HepG2 (cell line): ENCODE measurements at regions not wholly inside any gene's neighbourhood (a gene's known extent, or its start where the extent isn't known, plus 50 kb on each side); places are given as distances from the start of the nearest gene placed in this dataset.

Source experiments
- POGK ChIP-seq: sonication (generic); formaldehyde crosslinking; conservative IDR thresholded peaks from 2 replicates; pipeline ENCODE4 v1.8.0; 2022; ENCODE audit warnings: mild to moderate bottlenecking, moderate library complexity, missing genetic modification reagents
- ZC3H13 ChIP-seq: sonication (generic); formaldehyde crosslinking; IDR thresholded peaks from 2 replicates; pipeline ENCODE4 v1.8.1; 2023; ENCODE audit warnings: mild to moderate bottlenecking, missing genetic modification reagents, moderate library complexity
- ZNF597 ChIP-seq: sonication (generic); formaldehyde crosslinking; IDR thresholded peaks from 2 replicates; pipeline ENCODE4 v1.5.0; 2020; ENCODE audit warnings: missing genetic modification reagents
- ZNF839 ChIP-seq: sonication (generic); formaldehyde crosslinking; IDR thresholded peaks from 2 replicates; pipeline ENCODE4 v1.4.0; 2020; ENCODE audit warnings: missing genetic modification reagents, mild to moderate bottlenecking, borderline replicate concordance
- TF ChIP-seq, protein P1 (sequence below): sonication (generic); formaldehyde crosslinking; IDR thresholded peaks from one replicate; pipeline ENCODE4 v1.5.1; 2020; ENCODE audit warnings: mild to moderate bottlenecking, missing genetic modification reagents; ENCODE audit errors: not compliant biosample characterization

- TF ChIP-seq, protein P1, sequence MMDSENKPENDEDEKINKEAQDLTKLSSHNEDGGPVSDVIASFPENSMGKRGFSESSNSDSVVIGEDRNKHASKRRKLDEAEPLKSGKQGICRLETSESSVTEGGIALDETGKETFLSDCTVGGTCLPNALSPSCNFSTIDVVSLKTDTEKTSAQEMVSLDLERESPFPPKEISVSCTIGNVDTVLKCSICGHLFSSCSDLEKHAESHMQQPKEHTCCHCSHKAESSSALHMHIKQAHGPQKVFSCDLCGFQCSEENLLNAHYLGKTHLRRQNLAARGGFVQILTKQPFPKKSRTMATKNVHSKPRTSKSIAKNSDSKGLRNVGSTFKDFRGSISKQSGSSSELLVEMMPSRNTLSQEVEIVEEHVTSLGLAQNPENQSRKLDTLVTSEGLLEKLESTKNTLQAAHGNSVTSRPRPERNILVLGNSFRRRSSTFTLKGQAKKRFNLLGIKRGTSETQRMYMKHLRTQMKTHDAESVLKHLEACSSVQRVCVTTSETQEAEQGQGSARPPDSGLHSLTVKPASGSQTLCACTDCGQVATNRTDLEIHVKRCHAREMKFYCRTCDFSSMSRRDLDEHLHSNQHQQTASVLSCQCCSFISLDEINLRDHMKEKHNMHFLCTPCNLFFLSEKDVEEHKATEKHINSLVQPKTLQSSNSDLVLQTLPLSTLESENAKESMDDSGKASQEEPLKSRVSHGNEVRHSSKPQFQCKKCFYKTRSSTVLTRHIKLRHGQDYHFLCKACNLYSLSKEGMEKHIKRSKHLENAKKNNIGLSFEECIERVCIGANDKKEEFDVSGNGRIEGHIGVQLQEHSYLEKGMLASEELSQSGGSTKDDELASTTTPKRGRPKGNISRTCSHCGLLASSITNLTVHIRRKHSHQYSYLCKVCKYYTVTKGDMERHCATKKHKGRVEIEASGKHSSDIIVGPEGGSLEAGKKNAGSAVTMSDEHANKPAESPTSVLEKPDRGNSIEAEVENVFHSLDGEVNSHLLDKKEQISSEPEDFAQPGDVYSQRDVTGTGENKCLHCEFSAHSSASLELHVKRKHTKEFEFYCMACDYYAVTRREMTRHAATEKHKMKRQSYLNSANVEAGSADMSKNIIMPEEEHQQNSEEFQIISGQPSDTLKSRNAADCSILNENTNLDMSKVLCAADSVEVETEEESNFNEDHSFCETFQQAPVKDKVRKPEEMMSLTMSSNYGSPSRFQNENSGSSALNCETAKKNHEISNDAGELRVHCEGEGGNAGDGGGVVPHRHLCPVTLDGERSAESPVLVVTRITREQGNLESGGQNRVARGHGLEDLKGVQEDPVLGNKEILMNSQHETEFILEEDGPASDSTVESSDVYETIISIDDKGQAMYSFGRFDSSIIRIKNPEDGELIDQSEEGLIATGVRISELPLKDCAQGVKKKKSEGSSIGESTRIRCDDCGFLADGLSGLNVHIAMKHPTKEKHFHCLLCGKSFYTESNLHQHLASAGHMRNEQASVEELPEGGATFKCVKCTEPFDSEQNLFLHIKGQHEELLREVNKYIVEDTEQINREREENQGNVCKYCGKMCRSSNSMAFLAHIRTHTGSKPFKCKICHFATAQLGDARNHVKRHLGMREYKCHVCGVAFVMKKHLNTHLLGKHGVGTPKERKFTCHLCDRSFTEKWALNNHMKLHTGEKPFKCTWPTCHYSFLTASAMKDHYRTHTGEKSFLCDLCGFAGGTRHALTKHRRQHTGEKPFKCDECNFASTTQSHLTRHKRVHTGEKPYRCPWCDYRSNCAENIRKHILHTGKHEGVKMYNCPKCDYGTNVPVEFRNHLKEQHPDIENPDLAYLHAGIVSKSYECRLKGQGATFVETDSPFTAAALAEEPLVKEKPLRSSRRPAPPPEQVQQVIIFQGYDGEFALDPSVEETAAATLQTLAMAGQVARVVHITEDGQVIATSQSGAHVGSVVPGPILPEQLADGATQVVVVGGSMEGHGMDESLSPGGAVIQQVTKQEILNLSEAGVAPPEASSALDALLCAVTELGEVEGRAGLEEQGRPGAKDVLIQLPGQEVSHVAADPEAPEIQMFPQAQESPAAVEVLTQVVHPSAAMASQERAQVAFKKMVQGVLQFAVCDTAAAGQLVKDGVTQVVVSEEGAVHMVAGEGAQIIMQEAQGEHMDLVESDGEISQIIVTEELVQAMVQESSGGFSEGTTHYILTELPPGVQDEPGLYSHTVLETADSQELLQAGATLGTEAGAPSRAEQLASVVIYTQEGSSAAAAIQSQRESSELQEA (CRISPR knock-in tag) = no peak
- no peak for TF ChIP-seq ZNF597 (CRISPR knock-in tag)
- no peak for TF ChIP-seq POGK (CRISPR knock-in tag)
- no peak for TF ChIP-seq ZC3H13 (CRISPR knock-in tag)
- TF ChIP-seq ZNF839 (CRISPR knock-in tag) = no peak
These were observed 60.5 kb upstream of the HS3ST2 start (continued) for GRCh38 chr16:22753451-22753850.
